B cell (primary cell): ENCODE measurements at regions not wholly inside any gene's neighbourhood (a gene's known extent, or its start where the extent isn't known, plus 50 kb on each side); places are given as distances from the start of the nearest gene placed in this dataset.

Experiments used
- EZH2 ChIP-seq: IDR thresholded peaks from 2 replicates; pipeline ENCODE4 v1.6.1; 2012; ENCODE audit warnings: borderline replicate concordance, low read depth, mild to moderate bottlenecking, moderate library complexity, low read length; ENCODE audit not compliant: insufficient read depth, poor library complexity, severe bottlenecking
- TF ChIP-seq, protein P1 (sequence below): fragments of 200-600 bp; IDR thresholded peaks from one replicate; pipeline ENCODE4 v1.8.0; 2022; ENCODE audit warnings: antibody characterized with exemption, mild to moderate bottlenecking

DNA sequence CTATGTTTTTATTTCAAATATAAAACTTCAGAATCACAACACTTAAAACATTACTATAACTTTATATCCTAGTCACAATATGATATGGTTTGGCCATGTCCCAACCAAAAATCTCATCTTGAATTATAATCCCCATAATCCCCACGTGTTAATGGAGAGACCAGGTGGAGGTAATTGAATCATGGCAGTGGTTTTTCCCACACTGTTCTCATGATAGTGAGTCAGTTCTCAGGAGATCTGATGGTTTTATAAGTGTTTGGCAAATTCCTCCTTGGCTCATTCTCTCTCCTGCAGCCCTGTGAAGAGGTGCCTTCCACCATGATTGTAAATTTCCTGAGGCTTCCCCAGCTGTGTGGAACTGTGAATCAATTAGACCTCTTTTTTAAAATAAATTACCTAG lies 307.6 kb downstream of the SPRY2 start:
- TF ChIP-seq, protein P1, sequence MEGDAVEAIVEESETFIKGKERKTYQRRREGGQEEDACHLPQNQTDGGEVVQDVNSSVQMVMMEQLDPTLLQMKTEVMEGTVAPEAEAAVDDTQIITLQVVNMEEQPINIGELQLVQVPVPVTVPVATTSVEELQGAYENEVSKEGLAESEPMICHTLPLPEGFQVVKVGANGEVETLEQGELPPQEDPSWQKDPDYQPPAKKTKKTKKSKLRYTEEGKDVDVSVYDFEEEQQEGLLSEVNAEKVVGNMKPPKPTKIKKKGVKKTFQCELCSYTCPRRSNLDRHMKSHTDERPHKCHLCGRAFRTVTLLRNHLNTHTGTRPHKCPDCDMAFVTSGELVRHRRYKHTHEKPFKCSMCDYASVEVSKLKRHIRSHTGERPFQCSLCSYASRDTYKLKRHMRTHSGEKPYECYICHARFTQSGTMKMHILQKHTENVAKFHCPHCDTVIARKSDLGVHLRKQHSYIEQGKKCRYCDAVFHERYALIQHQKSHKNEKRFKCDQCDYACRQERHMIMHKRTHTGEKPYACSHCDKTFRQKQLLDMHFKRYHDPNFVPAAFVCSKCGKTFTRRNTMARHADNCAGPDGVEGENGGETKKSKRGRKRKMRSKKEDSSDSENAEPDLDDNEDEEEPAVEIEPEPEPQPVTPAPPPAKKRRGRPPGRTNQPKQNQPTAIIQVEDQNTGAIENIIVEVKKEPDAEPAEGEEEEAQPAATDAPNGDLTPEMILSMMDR = no peak
- no peak for TF ChIP-seq EZH2
